ENCODE measurements at regions not wholly inside any gene's neighbourhood (a gene's known extent, or its start where the extent isn't known, plus 50 kb on each side); places are given as distances from the start of the nearest gene placed in this dataset.

DNA sequence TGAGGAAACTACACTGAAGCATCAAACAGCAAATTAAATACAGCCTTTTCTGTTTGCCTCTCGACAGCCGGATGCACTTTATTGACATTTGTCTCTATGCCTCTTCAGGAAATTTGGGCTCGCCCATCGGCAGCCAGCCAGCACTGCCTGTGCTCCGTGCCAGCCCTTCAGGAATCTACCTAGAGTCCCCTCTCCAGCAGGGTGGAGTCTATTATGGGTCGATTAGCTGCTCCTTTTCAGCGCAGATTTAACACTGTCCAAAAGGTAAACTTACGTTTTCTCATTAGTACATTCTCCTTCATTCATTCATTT is 91.5 kb downstream of the MYCN start:
- TF ChIP-seq, protein P1, sequence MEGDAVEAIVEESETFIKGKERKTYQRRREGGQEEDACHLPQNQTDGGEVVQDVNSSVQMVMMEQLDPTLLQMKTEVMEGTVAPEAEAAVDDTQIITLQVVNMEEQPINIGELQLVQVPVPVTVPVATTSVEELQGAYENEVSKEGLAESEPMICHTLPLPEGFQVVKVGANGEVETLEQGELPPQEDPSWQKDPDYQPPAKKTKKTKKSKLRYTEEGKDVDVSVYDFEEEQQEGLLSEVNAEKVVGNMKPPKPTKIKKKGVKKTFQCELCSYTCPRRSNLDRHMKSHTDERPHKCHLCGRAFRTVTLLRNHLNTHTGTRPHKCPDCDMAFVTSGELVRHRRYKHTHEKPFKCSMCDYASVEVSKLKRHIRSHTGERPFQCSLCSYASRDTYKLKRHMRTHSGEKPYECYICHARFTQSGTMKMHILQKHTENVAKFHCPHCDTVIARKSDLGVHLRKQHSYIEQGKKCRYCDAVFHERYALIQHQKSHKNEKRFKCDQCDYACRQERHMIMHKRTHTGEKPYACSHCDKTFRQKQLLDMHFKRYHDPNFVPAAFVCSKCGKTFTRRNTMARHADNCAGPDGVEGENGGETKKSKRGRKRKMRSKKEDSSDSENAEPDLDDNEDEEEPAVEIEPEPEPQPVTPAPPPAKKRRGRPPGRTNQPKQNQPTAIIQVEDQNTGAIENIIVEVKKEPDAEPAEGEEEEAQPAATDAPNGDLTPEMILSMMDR (IDR thresholded peaks at IDR 0.05), result no peak
- TF ChIP-seq POLR2A (IDR thresholded peaks at IDR 0.05), result no peak
